ENCODE measurements at regions not wholly inside any gene's neighbourhood (a gene's known extent, or its start where the extent isn't known, plus 50 kb on each side); places are given as distances from the start of the nearest gene placed in this dataset.

- intact Hi-C loops (cut with DNase I), result no loop called here
- Histone ChIP-seq H3K27me3 (no peaks in the 10 kb centered on the region), H3K4me3 (no peak overlapping the region), H3K4me1 (no peaks in the 10 kb centered on the region), H3K9me3 (no peaks in the 10 kb centered on the region), H3K27ac (no peak overlapping the region), H3K36me3 (no peaks in the 10 kb centered on the region)
- TF ChIP-seq POLR2AphosphoS5 (IDR thresholded peaks at IDR 0.05; ENCODE audit: insufficient read depth in 1 of 2, low read depth in 1 of 2) (no peak), CTCF (IDR thresholded peaks at IDR 0.05) (no peak), POLR2A (IDR thresholded peaks at IDR 0.05) (no peak)
- no peak for DNase-seq (ENCODE audit: extremely low spot score in 2 of 2)
Observed at GRCh38 chr19:30148803-30149202, 206.8 kb downstream of the URI1 start.

GRCh38 chr19:30149300-30149699, 207.3 kb downstream of the URI1 start:
- Histone ChIP-seq H3K27ac (no peak overlapping the region), H3K9me3 (no peaks in the 10 kb centered on the region), H3K27me3 (no peaks in the 10 kb centered on the region), H3K4me3 (no peak overlapping the region), H3K4me1 (no peaks in the 10 kb centered on the region), H3K36me3 (no peaks in the 10 kb centered on the region)
- intact Hi-C loops (cut with DNase I), result no loop called here
- DNase-seq (ENCODE audit: extremely low spot score in 2 of 2), result no peak
- TF ChIP-seq POLR2AphosphoS5 (IDR thresholded peaks at IDR 0.05; ENCODE audit: insufficient read depth in 1 of 2, low read depth in 1 of 2), result no peak
- no peak for TF ChIP-seq CTCF (IDR thresholded peaks at IDR 0.05)
- TF ChIP-seq POLR2A (IDR thresholded peaks at IDR 0.05), result no peak

GRCh38 chr19:30150626-30151025, 208.6 kb downstream of the URI1 start:
- no peak for TF ChIP-seq POLR2AphosphoS5 (IDR thresholded peaks at IDR 0.05; ENCODE audit: insufficient read depth in 1 of 2, low read depth in 1 of 2)
- TF ChIP-seq POLR2A (IDR thresholded peaks at IDR 0.05), result no peak
- TF ChIP-seq CTCF (IDR thresholded peaks at IDR 0.05), result no peak
- no peak for DNase-seq (ENCODE audit: extremely low spot score in 2 of 2)
- no peaks in the 10 kb centered on the region for H3K27me3 ChIP-seq
- no peaks in the 10 kb centered on the region for H3K4me1 ChIP-seq
- no peak overlapping the region for H3K4me3 ChIP-seq
- no peak overlapping the region for H3K27ac ChIP-seq
- H3K9me3 ChIP-seq, result no peaks in the 10 kb centered on the region
- intact Hi-C loops (cut with DNase I), result no loop called here
- no peaks in the 10 kb centered on the region for H3K36me3 ChIP-seq

- DNase-seq (ENCODE audit: extremely low spot score in 2 of 2), result no peak
- no peaks in the 10 kb centered on the region for H3K4me1 ChIP-seq
- no peaks in the 10 kb centered on the region for H3K27me3 ChIP-seq
- TF ChIP-seq POLR2A (IDR thresholded peaks at IDR 0.05) (no peak), CTCF (IDR thresholded peaks at IDR 0.05) (no peak), POLR2AphosphoS5 (IDR thresholded peaks at IDR 0.05; ENCODE audit: insufficient read depth in 1 of 2, low read depth in 1 of 2) (no peak)
- no peak overlapping the region for H3K27ac ChIP-seq
- H3K36me3 ChIP-seq, result no peaks in the 10 kb centered on the region
- H3K4me3 ChIP-seq, result no peak overlapping the region
- H3K9me3 ChIP-seq, result no peaks in the 10 kb centered on the region
- intact Hi-C loops (cut with DNase I), result no loop called here
Observed at GRCh38 chr19:30151081-30151480, 209.0 kb downstream of the URI1 start.

- no peaks in the 10 kb centered on the region for H3K36me3 ChIP-seq
- no peaks in the 10 kb centered on the region for H3K27me3 ChIP-seq
- DNase-seq (ENCODE audit: extremely low spot score in 2 of 2), result no peak
- H3K4me3 ChIP-seq, result no peak overlapping the region
- intact Hi-C loops (cut with DNase I), result no loop called here
- H3K9me3 ChIP-seq, result no peaks in the 10 kb centered on the region
- no peak for TF ChIP-seq CTCF (IDR thresholded peaks at IDR 0.05)
- no peak overlapping the region for H3K27ac ChIP-seq
- H3K4me1 ChIP-seq, result no peaks in the 10 kb centered on the region
Observed at GRCh38 chr19:30152510-30153291, 210.7 kb downstream of the URI1 start.
